Vagina (tissue), 2 donors: ENCODE measurements at regions not wholly inside any gene's neighbourhood (a gene's known extent, or its start where the extent isn't known, plus 50 kb on each side); places are given as distances from the start of the nearest gene placed in this dataset.

Experiments used
- POLR2A ChIP-seq, 2 donors: fragments of 450-650 bp; IDR thresholded peaks; one replicate each; pipeline ENCODE4 v1.6.1; 2017; ENCODE audit warnings: antibody characterized with exemption in 2 of 2, mild to moderate bottlenecking in 2 of 2, moderate library complexity in 2 of 2
- POLR2AphosphoS5 ChIP-seq, 2 donors: sonication (generic); formaldehyde crosslinking; IDR thresholded peaks; one replicate each; pipeline ENCODE4 v1.9.0; 2017; ENCODE audit warnings: antibody characterized with exemption in 2 of 2, mild to moderate bottlenecking in 2 of 2, low read depth in 1 of 2; ENCODE audit not compliant: insufficient read depth in 1 of 2
- TF ChIP-seq, protein P1 (sequence below), 3 experiments: fragments of 450-650 bp in 2 of 3; fragments of 200-600 bp in 1 of 3; sonication (generic) in 1 of 3; IDR thresholded peaks; one replicate each; pipeline ENCODE4 v1.5.1; 2017 to 2019; ENCODE audit warnings: antibody characterized with exemption in 3 of 3, mild to moderate bottlenecking in 2 of 3, moderate library complexity in 2 of 3

DNA sequence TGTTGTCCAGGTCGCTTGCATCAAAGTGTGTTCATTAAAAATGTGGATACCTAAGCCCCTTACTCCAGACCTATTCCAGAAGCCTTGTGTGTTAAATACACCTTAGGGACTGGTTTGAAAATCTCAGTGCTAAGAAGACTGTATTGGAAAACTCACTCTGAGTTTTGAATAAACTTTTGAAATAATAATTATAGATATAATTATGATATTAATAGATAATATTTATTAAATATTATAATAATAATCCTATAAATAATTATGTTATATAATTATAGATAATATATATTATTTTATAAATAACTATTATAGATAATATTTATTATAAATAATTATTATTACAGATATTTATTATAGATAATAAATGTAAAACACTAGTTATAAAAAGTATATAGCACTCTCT lies 165.3 kb downstream of the ARRDC3 start:
- TF ChIP-seq, protein P1, sequence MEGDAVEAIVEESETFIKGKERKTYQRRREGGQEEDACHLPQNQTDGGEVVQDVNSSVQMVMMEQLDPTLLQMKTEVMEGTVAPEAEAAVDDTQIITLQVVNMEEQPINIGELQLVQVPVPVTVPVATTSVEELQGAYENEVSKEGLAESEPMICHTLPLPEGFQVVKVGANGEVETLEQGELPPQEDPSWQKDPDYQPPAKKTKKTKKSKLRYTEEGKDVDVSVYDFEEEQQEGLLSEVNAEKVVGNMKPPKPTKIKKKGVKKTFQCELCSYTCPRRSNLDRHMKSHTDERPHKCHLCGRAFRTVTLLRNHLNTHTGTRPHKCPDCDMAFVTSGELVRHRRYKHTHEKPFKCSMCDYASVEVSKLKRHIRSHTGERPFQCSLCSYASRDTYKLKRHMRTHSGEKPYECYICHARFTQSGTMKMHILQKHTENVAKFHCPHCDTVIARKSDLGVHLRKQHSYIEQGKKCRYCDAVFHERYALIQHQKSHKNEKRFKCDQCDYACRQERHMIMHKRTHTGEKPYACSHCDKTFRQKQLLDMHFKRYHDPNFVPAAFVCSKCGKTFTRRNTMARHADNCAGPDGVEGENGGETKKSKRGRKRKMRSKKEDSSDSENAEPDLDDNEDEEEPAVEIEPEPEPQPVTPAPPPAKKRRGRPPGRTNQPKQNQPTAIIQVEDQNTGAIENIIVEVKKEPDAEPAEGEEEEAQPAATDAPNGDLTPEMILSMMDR (IDR thresholded peaks at IDR 0.05): no peak
- TF ChIP-seq POLR2A (IDR thresholded peaks at IDR 0.05) (no peak), POLR2AphosphoS5 (IDR thresholded peaks at IDR 0.05; ENCODE audit: insufficient read depth in 1 of 2, low read depth in 1 of 2) (no peak)
